K562 (cell line): ENCODE measurements at regions not wholly inside any gene's neighbourhood (a gene's known extent, or its start where the extent isn't known, plus 50 kb on each side); places are given as distances from the start of the nearest gene placed in this dataset.

Source experiments
- ADNP ChIP-seq: fragments of 200-800 bp; sonication (Bioruptor generic); IDR thresholded peaks from 2 replicates; pipeline ENCODE4 v1.6.1; 2016; ENCODE audit warnings: missing genetic modification characterization, missing compliant biosample characterization
- ARNT ChIP-seq, 2 experiments: fragments of 450-650 bp; IDR thresholded peaks; 2 replicates each; pipeline ENCODE4 v1.6.1; 2016; ENCODE audit warnings: mild to moderate bottlenecking in 1 of 2
- HCFC1 ChIP-seq: IDR thresholded peaks from 2 replicates; pipeline ENCODE4 v1.6.1; 2012; ENCODE audit warnings: low read depth, low read length, improper control_type of control experiment
- MAFK ChIP-seq: IDR thresholded peaks from 2 replicates; pipeline ENCODE4 v1.6.1; 2011; ENCODE audit warnings: low read length, improper control_type of control experiment
- MTA3 ChIP-seq: fragments of 450-650 bp; formaldehyde crosslinking; IDR thresholded peaks from 2 replicates; pipeline ENCODE4 v1.6.1; 2017; ENCODE audit warnings: mild to moderate bottlenecking, borderline replicate concordance
- MXD1 ChIP-seq: fragments of 250-450 bp; sonication (Bioruptor Pico); IDR thresholded peaks from 2 replicates; pipeline ENCODE4 v1.8.0; 2021; ENCODE audit warnings: borderline replicate concordance, mild to moderate bottlenecking, moderate library complexity; ENCODE audit not compliant: poor library complexity, severe bottlenecking
- MYC ChIP-seq, 2 experiments: fragments of 250-450 bp in 1 of 2; sonication (Bioruptor Pico) in 1 of 2; IDR thresholded peaks; 2 replicates each; pipeline versions ENCODE4 v1.5.1 to v1.6.1; 2012 to 2021; ENCODE audit warnings: low read depth in 2 of 2, borderline replicate concordance in 1 of 2, improper control_type of control experiment in 1 of 2, low read length in 1 of 2, mild to moderate bottlenecking in 1 of 2, moderate library complexity in 1 of 2
- POLR2G ChIP-seq: fragments of 200-400 bp; formaldehyde crosslinking; IDR thresholded peaks from 2 replicates; pipeline ENCODE4 v1.6.1; 2017; ENCODE audit warnings: low read depth, mild to moderate bottlenecking, antibody characterized with exemption, low read length, moderate library complexity
- RBBP5 ChIP-seq: fragments of 200-600 bp; sonication (generic); IDR thresholded peaks from 2 replicates; pipeline ENCODE4 v1.6.1; 2012; ENCODE audit warnings: borderline replicate concordance, mild to moderate bottlenecking, low read length, control low read depth, inconsistent platforms; ENCODE audit not compliant: insufficient read depth, poor library complexity, severe bottlenecking
- SIN3B ChIP-seq: fragments of 450-650 bp; IDR thresholded peaks from 2 replicates; pipeline ENCODE4 v1.6.1; 2017; ENCODE audit warnings: low read depth, mild to moderate bottlenecking, moderate library complexity
- SMAD4 ChIP-seq: fragments of 250-450 bp; sonication (Bioruptor Pico); conservative IDR thresholded peaks from 2 replicates; pipeline ENCODE4 v1.8.0; 2021; ENCODE audit warnings: inconsistent platforms, mild to moderate bottlenecking, moderate library complexity
- ZNF830 ChIP-seq: fragments of 250-450 bp; sonication (Bioruptor Pico); IDR thresholded peaks from 2 replicates; pipeline ENCODE4 v1.5.0; 2021; ENCODE audit warnings: mild to moderate bottlenecking
- TF ChIP-seq, protein P1 (sequence below): sonication (generic); formaldehyde crosslinking; IDR thresholded peaks from 2 replicates; pipeline ENCODE4 v1.8.0; 2023; ENCODE audit warnings: missing genetic modification reagents, mild to moderate bottlenecking, borderline replicate concordance

GRCh38 chr1:65538664-65539063, 118.2 kb downstream of the LEPR start (continued):
- TF ChIP-seq, protein P1, sequence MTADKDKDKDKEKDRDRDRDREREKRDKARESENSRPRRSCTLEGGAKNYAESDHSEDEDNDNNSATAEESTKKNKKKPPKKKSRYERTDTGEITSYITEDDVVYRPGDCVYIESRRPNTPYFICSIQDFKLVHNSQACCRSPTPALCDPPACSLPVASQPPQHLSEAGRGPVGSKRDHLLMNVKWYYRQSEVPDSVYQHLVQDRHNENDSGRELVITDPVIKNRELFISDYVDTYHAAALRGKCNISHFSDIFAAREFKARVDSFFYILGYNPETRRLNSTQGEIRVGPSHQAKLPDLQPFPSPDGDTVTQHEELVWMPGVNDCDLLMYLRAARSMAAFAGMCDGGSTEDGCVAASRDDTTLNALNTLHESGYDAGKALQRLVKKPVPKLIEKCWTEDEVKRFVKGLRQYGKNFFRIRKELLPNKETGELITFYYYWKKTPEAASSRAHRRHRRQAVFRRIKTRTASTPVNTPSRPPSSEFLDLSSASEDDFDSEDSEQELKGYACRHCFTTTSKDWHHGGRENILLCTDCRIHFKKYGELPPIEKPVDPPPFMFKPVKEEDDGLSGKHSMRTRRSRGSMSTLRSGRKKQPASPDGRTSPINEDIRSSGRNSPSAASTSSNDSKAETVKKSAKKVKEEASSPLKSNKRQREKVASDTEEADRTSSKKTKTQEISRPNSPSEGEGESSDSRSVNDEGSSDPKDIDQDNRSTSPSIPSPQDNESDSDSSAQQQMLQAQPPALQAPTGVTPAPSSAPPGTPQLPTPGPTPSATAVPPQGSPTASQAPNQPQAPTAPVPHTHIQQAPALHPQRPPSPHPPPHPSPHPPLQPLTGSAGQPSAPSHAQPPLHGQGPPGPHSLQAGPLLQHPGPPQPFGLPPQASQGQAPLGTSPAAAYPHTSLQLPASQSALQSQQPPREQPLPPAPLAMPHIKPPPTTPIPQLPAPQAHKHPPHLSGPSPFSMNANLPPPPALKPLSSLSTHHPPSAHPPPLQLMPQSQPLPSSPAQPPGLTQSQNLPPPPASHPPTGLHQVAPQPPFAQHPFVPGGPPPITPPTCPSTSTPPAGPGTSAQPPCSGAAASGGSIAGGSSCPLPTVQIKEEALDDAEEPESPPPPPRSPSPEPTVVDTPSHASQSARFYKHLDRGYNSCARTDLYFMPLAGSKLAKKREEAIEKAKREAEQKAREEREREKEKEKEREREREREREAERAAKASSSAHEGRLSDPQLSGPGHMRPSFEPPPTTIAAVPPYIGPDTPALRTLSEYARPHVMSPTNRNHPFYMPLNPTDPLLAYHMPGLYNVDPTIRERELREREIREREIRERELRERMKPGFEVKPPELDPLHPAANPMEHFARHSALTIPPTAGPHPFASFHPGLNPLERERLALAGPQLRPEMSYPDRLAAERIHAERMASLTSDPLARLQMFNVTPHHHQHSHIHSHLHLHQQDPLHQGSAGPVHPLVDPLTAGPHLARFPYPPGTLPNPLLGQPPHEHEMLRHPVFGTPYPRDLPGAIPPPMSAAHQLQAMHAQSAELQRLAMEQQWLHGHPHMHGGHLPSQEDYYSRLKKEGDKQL = no peak
- TF ChIP-seq MXD1 (CRISPR knock-in tag) = no peak
- 0 out of 4 replicates have a peak, but pooled peaks of 1 of the 2 experiments have one; percentile 61 for TF ChIP-seq ARNT (IDR thresholded peaks at IDR 0.05)
- no peak for TF ChIP-seq ZNF830
- no peak for TF ChIP-seq SIN3B
- no peak for TF ChIP-seq RBBP5
- peak; percentile 49; the same call in 1 of the 2 replicates for TF ChIP-seq MYC (IDR thresholded peaks at IDR 0.05; ENCODE audit: low read depth, low read length)
- TF ChIP-seq MYC (CRISPR knock-in tag; IDR thresholded peaks at IDR 0.05; ENCODE audit: borderline replicate concordance, low read depth) = no peak
- peak; percentile 66 for TF ChIP-seq ADNP (tag)
- no peak for TF ChIP-seq MTA3
- no peak for TF ChIP-seq SMAD4 (CRISPR knock-in tag)
- TF ChIP-seq POLR2G = no peak
- no peak for TF ChIP-seq HCFC1
- no peak for TF ChIP-seq MAFK
